ENCODE measurements at regions not wholly inside any gene's neighbourhood (a gene's known extent, or its start where the extent isn't known, plus 50 kb on each side); places are given as distances from the start of the nearest gene placed in this dataset.

DNA sequence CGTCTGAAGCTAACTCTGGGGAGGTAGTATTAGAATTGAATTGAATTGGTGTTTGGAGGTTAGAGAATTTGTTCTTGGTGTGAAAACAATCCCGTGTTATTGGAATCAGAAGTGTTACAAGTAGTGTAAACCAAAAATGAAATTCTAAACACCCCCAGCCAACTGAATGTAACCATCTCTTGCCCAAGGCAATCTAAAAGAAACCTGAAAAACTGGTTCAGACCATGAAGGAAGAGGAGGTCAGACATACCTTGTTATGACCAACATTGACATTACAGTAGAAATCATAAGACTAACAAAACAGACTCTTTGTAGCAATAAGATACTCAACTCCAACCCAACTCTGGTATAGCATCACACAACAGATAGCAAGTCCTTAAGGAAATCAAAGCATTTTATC lies 159.0 kb downstream of the TUSC1 start:
- Histone ChIP-seq H2AK9ac (replicated peaks; ENCODE audit: low read depth, low read length, poor library complexity) (no peak overlapping the region), H3K18ac (ENCODE audit: low read depth, low read length) (no peak overlapping the region), H3K36me3 (ENCODE audit: control insufficient read depth, insufficient read depth, low read length) (no peaks in the 10 kb centered on the region), H3K23ac (ENCODE audit: low read depth, low read length) (no peak overlapping the region), H4K20me1 (ENCODE audit: insufficient read depth, low read length) (no peaks in the 10 kb centered on the region), H3K14ac (replicated peaks; ENCODE audit: low read depth, low read length) (no peak overlapping the region), H3K9me3 (ENCODE audit: control insufficient read depth, insufficient read depth, low read length) (no peaks in the 10 kb centered on the region), H2BK120ac (ENCODE audit: low read depth, low read length) (no peak overlapping the region), H4K91ac (ENCODE audit: insufficient read depth, low read depth, low read length) (no peak overlapping the region), H3K9me1 (ENCODE audit: insufficient read depth, low read length) (no peaks in the 10 kb centered on the region), H2BK15ac (ENCODE audit: low read depth, low read length) (no peak overlapping the region), H3K27ac (ENCODE audit: insufficient read depth, low read length) (no peak overlapping the region), H2AK5ac (ENCODE audit: low read depth, low read length) (no peak overlapping the region), H3K79me1 (ENCODE audit: low read depth in 1 of 2, low read length in 2 of 2) (no peaks in the 10 kb centered on the region), H4K5ac (ENCODE audit: low read depth, low read length) (no peak overlapping the region), H3K4me1 (ENCODE audit: control insufficient read depth, insufficient read depth, low read length) (no peaks in the 10 kb centered on the region), H4K8ac (ENCODE audit: low read depth in 2 of 2, low read length in 2 of 2) (no peak overlapping the region), H3K4me3 (ENCODE audit: insufficient read depth, low read depth, low read length) (no peak overlapping the region), H2AFZ (replicated peaks; ENCODE audit: low read length, poor library complexity) (no peak overlapping the region), H3K4me2 (ENCODE audit: low read depth, low read length) (no peak overlapping the region), H3K56ac (ENCODE audit: extremely low read depth, insufficient read depth, low read length) (no peak overlapping the region), H3K27me3 (ENCODE audit: control insufficient read depth, insufficient read depth, low read length) (no peaks in the 10 kb centered on the region), H3K9ac (ENCODE audit: low read depth, low read length) (no peak overlapping the region), H2BK5ac (ENCODE audit: low read depth, low read length, poor library complexity, severe bottlenecking) (no peak overlapping the region), H3K4ac (ENCODE audit: low read depth, low read length) (no peak overlapping the region), H2BK20ac (ENCODE audit: low read depth, low read length) (no peak overlapping the region)
- intact Hi-C loops (cut with micrococcal nuclease) = no loop called here
- dilution Hi-C loops (cut with HindIII; ENCODE audit: low sequenced_read_pairs, unreplicated experiment) = no loop called here
- ChIA-PET POLR2A (ENCODE audit: unreplicated experiment) (no interaction called here), CTCF (no interaction called here)
- ATAC-seq (ENCODE audit: low read depth) (no peak), DNase-seq (no peak)
- in situ Hi-C loops (cut with MboI; ENCODE audit: low sequenced_read_pairs) = no loop called here
- WGBS, 2 experiments (ENCODE audit: extremely low coverage in 2 of 2, insufficient read length in 1 of 2) = no CpG with 5 or more reads among the region's 2 CpGs
- BruUV-seq (replicated peaks) = no TSS peak
- TF ChIP-seq RAD21 (IDR thresholded peaks at IDR 0.05; ENCODE audit: low read length) = no peak
- TF ChIP-seq MAFK (IDR thresholded peaks at IDR 0.05; ENCODE audit: low read depth, low read length) = no peak
- TF ChIP-seq RFX5 (IDR thresholded peaks at IDR 0.05; ENCODE audit: low read depth, low read length) = no peak
- TF ChIP-seq, protein P1, sequence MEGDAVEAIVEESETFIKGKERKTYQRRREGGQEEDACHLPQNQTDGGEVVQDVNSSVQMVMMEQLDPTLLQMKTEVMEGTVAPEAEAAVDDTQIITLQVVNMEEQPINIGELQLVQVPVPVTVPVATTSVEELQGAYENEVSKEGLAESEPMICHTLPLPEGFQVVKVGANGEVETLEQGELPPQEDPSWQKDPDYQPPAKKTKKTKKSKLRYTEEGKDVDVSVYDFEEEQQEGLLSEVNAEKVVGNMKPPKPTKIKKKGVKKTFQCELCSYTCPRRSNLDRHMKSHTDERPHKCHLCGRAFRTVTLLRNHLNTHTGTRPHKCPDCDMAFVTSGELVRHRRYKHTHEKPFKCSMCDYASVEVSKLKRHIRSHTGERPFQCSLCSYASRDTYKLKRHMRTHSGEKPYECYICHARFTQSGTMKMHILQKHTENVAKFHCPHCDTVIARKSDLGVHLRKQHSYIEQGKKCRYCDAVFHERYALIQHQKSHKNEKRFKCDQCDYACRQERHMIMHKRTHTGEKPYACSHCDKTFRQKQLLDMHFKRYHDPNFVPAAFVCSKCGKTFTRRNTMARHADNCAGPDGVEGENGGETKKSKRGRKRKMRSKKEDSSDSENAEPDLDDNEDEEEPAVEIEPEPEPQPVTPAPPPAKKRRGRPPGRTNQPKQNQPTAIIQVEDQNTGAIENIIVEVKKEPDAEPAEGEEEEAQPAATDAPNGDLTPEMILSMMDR (conservative IDR thresholded peaks at IDR 0.05; ENCODE audit: low read depth, low read length) = no peak
- TF ChIP-seq POLR2A (IDR thresholded peaks at IDR 0.05; ENCODE audit: low read depth, low read length) = no peak
- no peak for TF ChIP-seq CHD1 (IDR thresholded peaks at IDR 0.05; ENCODE audit: low read depth, low read length)
- no peak for TF ChIP-seq MXI1 (IDR thresholded peaks at IDR 0.05; ENCODE audit: borderline replicate concordance, low read depth, low read length)
- TF ChIP-seq BHLHE40 (IDR thresholded peaks at IDR 0.05; ENCODE audit: low read depth, low read length) = no peak

All from IMR-90 (cell line).